ENCODE measurements at regions not wholly inside any gene's neighbourhood (a gene's known extent, or its start where the extent isn't known, plus 50 kb on each side); places are given as distances from the start of the nearest gene placed in this dataset.
A peak's percentile ranks its signal among the peaks of the same experiment; 100 is the strongest.

- Histone ChIP-seq H3K9ac (ENCODE audit: low read depth, low read length) (no peak overlapping the region), H3K4me1 (ENCODE audit: insufficient read depth, low read length) (peaks cover 11% of the 10 kb centered on the region; the same call in 1 of the 2 replicates), H3K9me3 (ENCODE audit: insufficient read depth, low read depth, low read length) (no peaks in the 10 kb centered on the region), H3K36me3 (ENCODE audit: insufficient read depth, low read depth, low read length) (no peaks in the 10 kb centered on the region), H3K27ac (ENCODE audit: low read length) (no peak overlapping the region), H3K4me3 (ENCODE audit: low read length) (no peak overlapping the region), H3K27me3 (ENCODE audit: insufficient read depth, low read length) (peaks cover 41% of the 10 kb centered on the region)
Measured at GRCh38 chr7:115478426-115478825, 552.1 kb downstream of the TFEC start.

- no peak overlapping the region for H3K27ac ChIP-seq (ENCODE audit: low read length)
- H3K36me3 ChIP-seq (ENCODE audit: insufficient read depth, low read depth, low read length): no peaks in the 10 kb centered on the region
- H3K9ac ChIP-seq (ENCODE audit: low read depth, low read length): peak overlapping the region; percentile 60; the same call in 1 of the 2 replicates
- peaks cover 41% of the 10 kb centered on the region for H3K27me3 ChIP-seq (ENCODE audit: insufficient read depth, low read length)
- H3K4me3 ChIP-seq (ENCODE audit: low read length): peak overlapping the region; percentile 78
- H3K9me3 ChIP-seq (ENCODE audit: insufficient read depth, low read depth, low read length): no peaks in the 10 kb centered on the region
- peaks cover 11% of the 10 kb centered on the region; the same call in 1 of the 2 replicates for H3K4me1 ChIP-seq (ENCODE audit: insufficient read depth, low read length)
Measured at GRCh38 chr7:115477193-115477651, 553.3 kb downstream of the TFEC start.

DNA sequence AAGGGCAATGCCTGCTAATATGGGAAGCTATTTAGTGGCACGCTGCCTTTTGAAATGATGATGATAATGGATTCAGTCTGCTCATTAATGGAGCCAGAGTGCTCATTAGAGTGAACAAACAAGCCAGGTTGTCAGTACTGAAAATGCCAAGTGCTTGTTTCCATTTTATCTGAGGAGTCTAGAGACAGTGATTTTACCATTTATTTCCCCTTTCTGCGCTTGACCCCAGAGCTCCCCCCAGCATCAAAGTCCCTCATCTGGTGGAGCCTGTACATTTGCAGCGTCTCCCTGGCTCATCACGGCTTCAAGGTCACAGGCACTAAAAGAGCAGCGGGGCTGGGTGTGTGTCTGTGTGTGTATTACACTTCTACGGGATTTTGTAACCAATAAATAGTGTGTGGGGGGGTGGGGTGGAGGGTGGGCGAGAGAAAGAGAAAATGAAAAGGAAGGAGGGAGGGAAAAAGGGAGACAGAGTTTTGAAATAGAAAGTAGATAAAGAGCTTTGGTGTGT lies 553.8 kb downstream of the TFEC start:
- Histone ChIP-seq H3K4me1 (ENCODE audit: insufficient read depth, low read length) (peaks cover 11% of the 10 kb centered on the region; the same call in 1 of the 2 replicates), H3K27ac (ENCODE audit: low read length) (no peak overlapping the region), H3K36me3 (ENCODE audit: insufficient read depth, low read depth, low read length) (no peaks in the 10 kb centered on the region), H3K9me3 (ENCODE audit: insufficient read depth, low read depth, low read length) (no peaks in the 10 kb centered on the region), H3K9ac (ENCODE audit: low read depth, low read length) (peak overlapping the region; percentile 60; the same call in 1 of the 2 replicates), H3K4me3 (ENCODE audit: low read length) (peak overlapping the region; percentile 78), H3K27me3 (ENCODE audit: insufficient read depth, low read length) (peaks cover 41% of the 10 kb centered on the region)

- no peak overlapping the region for H3K27ac ChIP-seq (ENCODE audit: low read length)
- peak overlapping the region; percentile 78; the same call in 1 of the 2 replicates for H3K4me3 ChIP-seq (ENCODE audit: low read length)
- no peak overlapping the region for H3K9ac ChIP-seq (ENCODE audit: low read depth, low read length)
- H3K27me3 ChIP-seq (ENCODE audit: insufficient read depth, low read length): peaks cover 41% of the 10 kb centered on the region
- peaks cover 11% of the 10 kb centered on the region; the same call in 1 of the 2 replicates for H3K4me1 ChIP-seq (ENCODE audit: insufficient read depth, low read length)
- no peaks in the 10 kb centered on the region for H3K9me3 ChIP-seq (ENCODE audit: insufficient read depth, low read depth, low read length)
- H3K36me3 ChIP-seq (ENCODE audit: insufficient read depth, low read depth, low read length): no peaks in the 10 kb centered on the region
Measured at GRCh38 chr7:115475761-115476385, 554.0 kb downstream of the MDFIC start.

DNA sequence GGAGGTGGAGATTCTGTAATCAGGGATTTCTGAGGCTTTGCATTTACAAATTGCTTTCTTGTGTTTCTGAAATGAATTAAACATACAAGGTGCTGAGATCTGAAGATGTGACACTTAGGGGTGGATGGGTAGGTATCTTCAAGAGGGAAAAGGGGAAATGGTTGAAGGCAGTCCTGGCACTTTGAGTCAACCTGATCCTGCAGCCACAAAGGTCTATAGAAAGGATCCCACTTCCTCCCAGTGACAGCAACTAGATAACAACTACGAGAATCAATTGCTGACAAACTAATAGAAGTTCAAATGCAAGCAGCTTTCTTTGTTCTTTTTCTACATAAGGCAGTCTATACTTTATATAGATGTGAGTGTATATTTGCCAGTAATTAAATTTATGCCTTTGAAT lies 553.3 kb downstream of the MDFIC start:
- H3K9ac ChIP-seq (ENCODE audit: low read depth, low read length): no peak overlapping the region
- H3K4me3 ChIP-seq (ENCODE audit: low read length): no peak overlapping the region
- H3K9me3 ChIP-seq (ENCODE audit: insufficient read depth, low read depth, low read length): no peaks in the 10 kb centered on the region
- H3K27me3 ChIP-seq (ENCODE audit: insufficient read depth, low read length): peaks cover 41% of the 10 kb centered on the region
- no peaks in the 10 kb centered on the region for H3K36me3 ChIP-seq (ENCODE audit: insufficient read depth, low read depth, low read length)
- peaks cover 11% of the 10 kb centered on the region; the same call in 1 of the 2 replicates for H3K4me1 ChIP-seq (ENCODE audit: insufficient read depth, low read length)
- no peak overlapping the region for H3K27ac ChIP-seq (ENCODE audit: low read length)

DNA sequence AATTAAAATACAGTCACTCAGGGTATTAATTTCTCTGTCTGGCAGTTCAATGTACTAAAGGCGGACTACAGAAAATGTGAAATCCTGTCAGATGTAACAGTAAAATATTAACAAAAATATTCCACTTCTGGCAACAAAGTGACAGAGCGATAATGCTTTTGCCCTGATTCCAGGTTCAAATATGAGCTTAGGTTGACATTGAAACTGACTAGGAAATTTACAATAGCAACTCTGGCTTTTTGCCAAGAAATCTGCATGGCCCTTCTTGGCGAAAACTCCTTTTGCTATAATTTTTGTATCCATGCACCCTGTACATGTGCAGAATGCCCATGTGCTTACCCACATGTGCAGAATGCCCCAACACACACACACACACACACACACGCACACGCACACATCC lies 552.2 kb downstream of the MDFIC start:
- H3K9me3 ChIP-seq (ENCODE audit: insufficient read depth, low read depth, low read length): no peaks in the 10 kb centered on the region
- no peaks in the 10 kb centered on the region for H3K36me3 ChIP-seq (ENCODE audit: insufficient read depth, low read depth, low read length)
- H3K27me3 ChIP-seq (ENCODE audit: insufficient read depth, low read length): peaks cover 41% of the 10 kb centered on the region
- H3K4me1 ChIP-seq (ENCODE audit: insufficient read depth, low read length): peaks cover 11% of the 10 kb centered on the region; the same call in 1 of the 2 replicates
- no peak overlapping the region for H3K4me3 ChIP-seq (ENCODE audit: low read length)
- no peak overlapping the region for H3K9ac ChIP-seq (ENCODE audit: low read depth, low read length)
- H3K27ac ChIP-seq (ENCODE audit: low read length): no peak overlapping the region

GRCh38 chr7:115471891-115472290 lies 550.0 kb downstream of the MDFIC start:
- Histone ChIP-seq H3K9ac (ENCODE audit: low read depth, low read length) (no peak overlapping the region), H3K9me3 (ENCODE audit: insufficient read depth, low read depth, low read length) (no peaks in the 10 kb centered on the region), H3K4me1 (ENCODE audit: insufficient read depth, low read length) (peaks cover 11% of the 10 kb centered on the region; the same call in 1 of the 2 replicates), H3K4me3 (ENCODE audit: low read length) (no peak overlapping the region), H3K36me3 (ENCODE audit: insufficient read depth, low read depth, low read length) (no peaks in the 10 kb centered on the region), H3K27me3 (ENCODE audit: insufficient read depth, low read length) (peaks cover 22% of the 10 kb centered on the region), H3K27ac (ENCODE audit: low read length) (no peak overlapping the region)

DNA sequence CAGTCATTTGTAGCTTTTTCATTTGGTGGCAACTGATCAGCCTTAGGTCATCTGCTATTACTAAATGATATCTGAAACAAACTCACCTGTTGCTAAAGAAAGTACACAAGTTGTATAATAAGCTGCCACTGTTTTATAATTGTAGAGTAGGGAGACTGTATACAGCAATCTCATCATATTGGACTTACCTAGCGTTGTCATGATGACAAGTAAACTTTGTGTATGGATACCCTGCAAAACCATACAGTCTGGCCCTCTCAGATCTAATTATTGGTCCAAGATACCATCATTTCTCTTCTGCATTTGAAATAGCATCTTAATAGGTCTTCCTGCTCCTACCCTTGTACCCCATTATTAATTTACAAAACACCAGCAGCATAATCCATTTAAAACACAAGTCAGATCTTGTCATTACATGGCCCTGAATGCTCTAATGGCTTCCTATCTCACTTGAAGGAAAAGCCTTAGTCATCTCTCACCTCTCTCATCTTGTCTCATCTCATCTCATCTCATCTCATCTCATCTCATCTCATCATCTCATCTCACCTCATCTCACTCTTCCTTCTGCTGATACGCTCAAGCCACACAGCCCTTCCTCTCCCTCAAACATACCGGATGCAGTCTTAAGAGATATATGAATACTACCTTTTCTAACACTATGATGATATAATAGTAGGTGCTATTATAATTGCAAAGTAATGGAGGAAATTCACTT lies 540.6 kb downstream of the MDFIC start:
- Histone ChIP-seq H3K4me3 (ENCODE audit: low read length) (no peak overlapping the region), H3K27ac (ENCODE audit: low read length) (no peak overlapping the region), H3K9me3 (ENCODE audit: insufficient read depth, low read depth, low read length) (no peaks in the 10 kb centered on the region), H3K4me1 (ENCODE audit: insufficient read depth, low read length) (no peaks in the 10 kb centered on the region), H3K36me3 (ENCODE audit: insufficient read depth, low read depth, low read length) (no peaks in the 10 kb centered on the region), H3K27me3 (ENCODE audit: insufficient read depth, low read length) (no peaks in the 10 kb centered on the region), H3K9ac (ENCODE audit: low read depth, low read length) (no peak overlapping the region)

DNA sequence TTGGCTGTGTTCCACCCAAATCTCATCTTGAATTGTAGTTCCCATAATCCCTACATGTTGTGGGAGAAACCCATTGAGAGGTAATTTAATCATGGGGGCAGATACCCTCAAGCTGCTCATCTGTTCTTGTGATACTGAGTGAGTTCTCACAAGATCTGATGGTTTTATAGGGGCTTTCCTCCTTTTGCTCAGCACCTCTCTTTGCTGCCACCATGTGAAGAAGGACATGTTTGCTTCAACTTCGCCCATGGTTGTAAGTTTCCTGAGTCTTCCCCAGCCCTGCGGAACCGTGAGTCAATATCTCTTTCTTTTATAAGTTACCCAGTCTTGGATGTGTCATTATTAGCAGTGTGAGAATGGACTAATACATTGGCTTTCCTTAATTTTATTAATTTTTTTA lies 527.8 kb downstream of the MDFIC start:
- no peaks in the 10 kb centered on the region for H3K9me3 ChIP-seq (ENCODE audit: insufficient read depth, low read depth, low read length)
- no peak overlapping the region for H3K27ac ChIP-seq (ENCODE audit: low read length)
- H3K27me3 ChIP-seq (ENCODE audit: insufficient read depth, low read length): no peaks in the 10 kb centered on the region
- H3K4me3 ChIP-seq (ENCODE audit: low read length): no peak overlapping the region
- H3K4me1 ChIP-seq (ENCODE audit: insufficient read depth, low read length): no peaks in the 10 kb centered on the region
- no peaks in the 10 kb centered on the region for H3K36me3 ChIP-seq (ENCODE audit: insufficient read depth, low read depth, low read length)
- H3K9ac ChIP-seq (ENCODE audit: low read depth, low read length): no peak overlapping the region

- H3K9me3 ChIP-seq (ENCODE audit: insufficient read depth, low read depth, low read length): no peaks in the 10 kb centered on the region
- H3K36me3 ChIP-seq (ENCODE audit: insufficient read depth, low read depth, low read length): no peaks in the 10 kb centered on the region
- no peaks in the 10 kb centered on the region for H3K27me3 ChIP-seq (ENCODE audit: insufficient read depth, low read length)
- H3K27ac ChIP-seq (ENCODE audit: low read length): no peak overlapping the region
- H3K4me3 ChIP-seq (ENCODE audit: low read length): no peak overlapping the region
- H3K9ac ChIP-seq (ENCODE audit: low read depth, low read length): no peak overlapping the region
- H3K4me1 ChIP-seq (ENCODE audit: insufficient read depth, low read length): no peaks in the 10 kb centered on the region
Measured at GRCh38 chr7:115447495-115447894, 525.6 kb downstream of the MDFIC start.

- Histone ChIP-seq H3K27ac (ENCODE audit: low read length) (no peak overlapping the region), H3K4me1 (ENCODE audit: insufficient read depth, low read length) (no peaks in the 10 kb centered on the region), H3K36me3 (ENCODE audit: insufficient read depth, low read depth, low read length) (no peaks in the 10 kb centered on the region), H3K4me3 (ENCODE audit: low read length) (no peak overlapping the region), H3K9me3 (ENCODE audit: insufficient read depth, low read depth, low read length) (no peaks in the 10 kb centered on the region), H3K27me3 (ENCODE audit: insufficient read depth, low read length) (no peaks in the 10 kb centered on the region), H3K9ac (ENCODE audit: low read depth, low read length) (no peak overlapping the region)
Measured at GRCh38 chr7:115441033-115441432, 519.1 kb downstream of the MDFIC start.

GRCh38 chr7:115435178-115435577 lies 513.3 kb downstream of the MDFIC start:
- Histone ChIP-seq H3K4me1 (ENCODE audit: insufficient read depth, low read length) (no peaks in the 10 kb centered on the region), H3K36me3 (ENCODE audit: insufficient read depth, low read depth, low read length) (no peaks in the 10 kb centered on the region), H3K27me3 (ENCODE audit: insufficient read depth, low read length) (no peaks in the 10 kb centered on the region), H3K4me3 (ENCODE audit: low read length) (no peak overlapping the region), H3K9ac (ENCODE audit: low read depth, low read length) (no peak overlapping the region), H3K9me3 (ENCODE audit: insufficient read depth, low read depth, low read length) (no peaks in the 10 kb centered on the region), H3K27ac (ENCODE audit: low read length) (no peak overlapping the region)
